ENCODE measurements at regions not wholly inside any gene's neighbourhood (a gene's known extent, or its start where the extent isn't known, plus 50 kb on each side); places are given as distances from the start of the nearest gene placed in this dataset.

DNA sequence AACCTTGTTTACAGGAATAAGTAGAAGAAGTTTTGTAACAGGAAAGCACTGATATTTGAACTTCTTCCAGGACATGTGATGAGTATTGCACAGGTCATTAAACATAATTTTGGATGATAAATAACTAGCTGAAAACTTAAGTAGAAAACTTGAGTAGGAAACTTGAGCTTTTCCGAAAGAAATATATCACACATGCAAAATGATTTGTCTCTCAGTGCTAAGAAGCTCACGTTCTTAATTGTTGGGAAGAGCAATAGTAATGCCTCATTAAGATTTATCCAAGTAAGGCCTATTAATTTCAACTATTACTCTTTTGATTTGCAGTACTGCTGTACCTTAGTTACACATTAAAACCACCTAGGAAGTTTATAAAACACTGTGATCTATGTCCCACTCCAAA is 1921.9 kb upstream of the LRRTM1 start:
- TF ChIP-seq, protein P1, sequence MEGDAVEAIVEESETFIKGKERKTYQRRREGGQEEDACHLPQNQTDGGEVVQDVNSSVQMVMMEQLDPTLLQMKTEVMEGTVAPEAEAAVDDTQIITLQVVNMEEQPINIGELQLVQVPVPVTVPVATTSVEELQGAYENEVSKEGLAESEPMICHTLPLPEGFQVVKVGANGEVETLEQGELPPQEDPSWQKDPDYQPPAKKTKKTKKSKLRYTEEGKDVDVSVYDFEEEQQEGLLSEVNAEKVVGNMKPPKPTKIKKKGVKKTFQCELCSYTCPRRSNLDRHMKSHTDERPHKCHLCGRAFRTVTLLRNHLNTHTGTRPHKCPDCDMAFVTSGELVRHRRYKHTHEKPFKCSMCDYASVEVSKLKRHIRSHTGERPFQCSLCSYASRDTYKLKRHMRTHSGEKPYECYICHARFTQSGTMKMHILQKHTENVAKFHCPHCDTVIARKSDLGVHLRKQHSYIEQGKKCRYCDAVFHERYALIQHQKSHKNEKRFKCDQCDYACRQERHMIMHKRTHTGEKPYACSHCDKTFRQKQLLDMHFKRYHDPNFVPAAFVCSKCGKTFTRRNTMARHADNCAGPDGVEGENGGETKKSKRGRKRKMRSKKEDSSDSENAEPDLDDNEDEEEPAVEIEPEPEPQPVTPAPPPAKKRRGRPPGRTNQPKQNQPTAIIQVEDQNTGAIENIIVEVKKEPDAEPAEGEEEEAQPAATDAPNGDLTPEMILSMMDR (conservative IDR thresholded peaks at IDR 0.05; ENCODE audit: low read length): no peak
- no peak for TF ChIP-seq EZH2phosphoT487 (IDR thresholded peaks at IDR 0.05; ENCODE audit: borderline replicate concordance)

All from Loucy (cell line).